ENCODE measurements at regions not wholly inside any gene's neighbourhood (a gene's known extent, or its start where the extent isn't known, plus 50 kb on each side); places are given as distances from the start of the nearest gene placed in this dataset.
"Not testable (repeated sequence)": the region's sequence is repeated elsewhere in the genome, so short reads cannot be mapped to it uniquely, and the experiment has no call there.

DNA sequence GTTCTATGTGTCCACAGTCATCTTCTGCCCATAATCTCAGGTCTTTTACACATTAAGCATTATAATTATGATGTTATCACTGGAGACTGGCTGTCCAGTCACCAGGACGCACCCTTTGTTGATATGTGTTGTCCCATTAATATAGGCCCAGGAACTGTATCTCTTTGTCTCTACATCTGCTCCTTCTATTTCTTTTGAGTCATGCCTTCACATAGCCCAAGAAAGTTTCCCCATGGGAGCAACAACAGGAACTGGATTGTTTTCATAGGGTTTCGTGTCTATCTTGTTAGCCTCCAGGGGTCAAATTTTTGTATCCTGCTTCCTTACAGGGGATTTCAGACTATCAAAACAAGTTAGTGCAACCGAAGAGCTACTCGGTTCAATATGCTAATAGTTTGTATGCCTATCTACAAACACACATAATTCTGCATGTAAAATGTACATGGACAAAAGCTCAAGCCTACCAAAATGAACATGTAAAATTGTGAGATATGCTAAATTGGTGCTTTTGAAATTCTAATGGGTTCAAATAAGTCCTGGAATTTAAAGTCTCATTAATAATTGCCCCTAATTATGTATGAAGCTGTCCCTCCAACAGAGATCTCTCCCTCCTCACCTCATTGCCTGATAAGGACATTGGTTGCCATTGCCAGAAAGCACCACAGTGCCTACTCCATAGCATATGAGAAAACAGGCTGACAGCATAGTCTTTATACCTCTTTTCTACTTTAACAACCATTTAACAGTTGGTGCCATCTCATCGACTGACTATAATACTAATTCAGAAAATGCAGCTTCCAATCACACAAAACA is 99.8 kb upstream of the DIO2 start:
- DNase-seq (ENCODE audit: low read depth), result peak; percentile 76
- no peak overlapping the region for H3K4me3 ChIP-seq (ENCODE audit: low read depth, low read length)
- TF ChIP-seq, protein P1, sequence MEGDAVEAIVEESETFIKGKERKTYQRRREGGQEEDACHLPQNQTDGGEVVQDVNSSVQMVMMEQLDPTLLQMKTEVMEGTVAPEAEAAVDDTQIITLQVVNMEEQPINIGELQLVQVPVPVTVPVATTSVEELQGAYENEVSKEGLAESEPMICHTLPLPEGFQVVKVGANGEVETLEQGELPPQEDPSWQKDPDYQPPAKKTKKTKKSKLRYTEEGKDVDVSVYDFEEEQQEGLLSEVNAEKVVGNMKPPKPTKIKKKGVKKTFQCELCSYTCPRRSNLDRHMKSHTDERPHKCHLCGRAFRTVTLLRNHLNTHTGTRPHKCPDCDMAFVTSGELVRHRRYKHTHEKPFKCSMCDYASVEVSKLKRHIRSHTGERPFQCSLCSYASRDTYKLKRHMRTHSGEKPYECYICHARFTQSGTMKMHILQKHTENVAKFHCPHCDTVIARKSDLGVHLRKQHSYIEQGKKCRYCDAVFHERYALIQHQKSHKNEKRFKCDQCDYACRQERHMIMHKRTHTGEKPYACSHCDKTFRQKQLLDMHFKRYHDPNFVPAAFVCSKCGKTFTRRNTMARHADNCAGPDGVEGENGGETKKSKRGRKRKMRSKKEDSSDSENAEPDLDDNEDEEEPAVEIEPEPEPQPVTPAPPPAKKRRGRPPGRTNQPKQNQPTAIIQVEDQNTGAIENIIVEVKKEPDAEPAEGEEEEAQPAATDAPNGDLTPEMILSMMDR (conservative IDR thresholded peaks at IDR 0.05; ENCODE audit: low read depth, low read length), result no peak

DNA sequence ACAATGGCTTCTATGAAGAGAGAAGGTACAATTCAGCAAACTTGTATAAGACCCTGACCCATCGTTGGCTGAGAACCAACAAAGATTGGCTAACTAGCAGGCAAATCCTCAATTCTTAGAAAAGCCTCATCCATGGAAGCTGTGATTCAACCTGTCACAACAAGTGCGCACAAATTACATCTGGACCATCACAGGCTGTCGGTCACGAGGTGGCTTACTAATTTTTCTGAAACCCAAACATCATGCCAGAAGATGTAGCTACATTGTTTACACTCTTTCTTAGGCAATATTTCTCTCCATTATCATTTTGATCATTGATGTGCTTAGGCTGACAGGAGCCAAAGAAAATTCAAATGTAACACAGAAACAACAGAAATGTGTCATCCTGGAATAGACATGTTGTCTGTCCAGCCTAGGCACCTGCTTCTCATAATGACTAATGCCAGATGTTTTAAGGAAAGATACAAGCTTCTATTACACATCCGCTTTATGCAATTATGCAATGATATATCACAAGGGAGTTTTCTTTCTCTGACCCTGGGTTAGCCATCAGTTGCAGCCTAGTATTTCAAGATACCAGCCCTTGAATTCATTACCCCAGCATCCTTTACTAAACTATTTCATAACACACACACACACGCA is 92.9 kb upstream of the DIO2 start:
- TF ChIP-seq, protein P1 (conservative IDR thresholded peaks at IDR 0.05; ENCODE audit: low read depth, low read length), result no peak
- peak; percentile 68 for DNase-seq (ENCODE audit: low read depth)
- no peak overlapping the region for H3K4me3 ChIP-seq (ENCODE audit: low read depth, low read length)

DNA sequence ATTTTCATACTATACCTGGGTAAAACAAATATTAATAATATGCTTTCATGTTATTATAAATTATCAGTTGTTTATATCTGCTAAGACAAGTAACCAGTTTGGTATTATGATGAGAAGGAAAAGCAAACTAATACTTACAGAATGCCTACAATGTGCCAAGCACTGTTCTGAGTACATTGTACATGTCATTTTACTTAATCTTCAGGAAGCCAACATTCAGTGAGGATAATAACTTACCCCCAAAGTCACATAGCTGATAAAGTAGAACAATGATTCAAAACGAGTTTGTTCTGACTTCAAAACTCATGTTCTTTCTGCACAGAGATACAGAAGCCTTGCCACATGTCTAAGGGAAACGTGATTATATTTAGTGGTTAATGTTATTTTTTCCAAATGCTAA is 89.0 kb upstream of the DIO2 start:
- H3K4me3 ChIP-seq (ENCODE audit: low read depth, low read length), result no peak overlapping the region
- DNase-seq (ENCODE audit: low read depth), result no peak
- TF ChIP-seq, protein P1 (conservative IDR thresholded peaks at IDR 0.05; ENCODE audit: low read depth, low read length), result no peak

DNA sequence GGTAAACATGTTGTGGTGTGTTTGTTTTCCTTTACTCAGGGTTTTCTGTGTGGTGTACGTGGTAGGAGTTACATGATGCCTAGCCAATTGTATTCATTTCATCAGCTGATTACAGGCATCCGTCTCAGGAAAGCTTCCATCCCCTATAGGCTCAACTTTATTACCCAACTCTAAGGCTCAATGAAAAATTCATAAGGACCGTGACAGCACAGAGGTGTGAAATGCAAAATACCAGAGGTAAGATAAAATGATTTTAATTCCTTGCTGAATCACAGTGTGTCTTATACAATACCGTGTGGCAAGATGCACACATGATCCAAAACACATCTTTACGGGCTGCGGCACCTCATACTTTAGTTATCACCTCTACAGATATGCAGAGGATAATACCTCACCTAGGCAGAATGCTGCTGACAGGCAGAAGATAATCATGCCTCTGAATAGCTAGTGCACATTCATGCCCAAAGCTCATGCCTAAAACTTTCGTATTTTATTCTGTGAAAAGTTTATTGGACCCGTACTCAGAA is 87.2 kb upstream of the DIO2 start:
- H3K4me3 ChIP-seq (ENCODE audit: low read depth, low read length), result no peak overlapping the region
- no peak for DNase-seq (ENCODE audit: low read depth)
- TF ChIP-seq, protein P1 (conservative IDR thresholded peaks at IDR 0.05; ENCODE audit: low read depth, low read length), result no peak

DNA sequence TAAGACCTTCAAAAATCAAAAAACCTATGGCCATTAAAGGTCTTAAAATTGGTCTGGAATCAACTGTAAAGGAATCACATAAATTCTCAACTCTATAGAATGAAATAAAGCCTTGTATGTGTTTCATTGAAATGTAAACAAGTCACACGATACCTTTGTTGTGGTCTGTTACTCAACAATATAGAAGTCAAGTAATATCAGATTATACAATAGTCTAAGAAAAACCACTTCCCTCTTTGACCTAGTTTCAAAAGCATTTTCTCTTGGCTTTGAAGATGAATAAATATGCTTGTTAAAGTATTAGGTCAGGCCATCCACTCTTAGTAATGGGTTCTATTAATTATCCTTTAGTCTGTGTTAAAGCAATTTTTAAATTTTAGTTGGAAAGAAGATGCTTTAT is 79.8 kb upstream of the DIO2 start:
- TF ChIP-seq, protein P1 (conservative IDR thresholded peaks at IDR 0.05; ENCODE audit: low read depth, low read length), result no peak
- H3K4me3 ChIP-seq (ENCODE audit: low read depth, low read length), result no peak overlapping the region
- no peak for DNase-seq (ENCODE audit: low read depth)

DNA sequence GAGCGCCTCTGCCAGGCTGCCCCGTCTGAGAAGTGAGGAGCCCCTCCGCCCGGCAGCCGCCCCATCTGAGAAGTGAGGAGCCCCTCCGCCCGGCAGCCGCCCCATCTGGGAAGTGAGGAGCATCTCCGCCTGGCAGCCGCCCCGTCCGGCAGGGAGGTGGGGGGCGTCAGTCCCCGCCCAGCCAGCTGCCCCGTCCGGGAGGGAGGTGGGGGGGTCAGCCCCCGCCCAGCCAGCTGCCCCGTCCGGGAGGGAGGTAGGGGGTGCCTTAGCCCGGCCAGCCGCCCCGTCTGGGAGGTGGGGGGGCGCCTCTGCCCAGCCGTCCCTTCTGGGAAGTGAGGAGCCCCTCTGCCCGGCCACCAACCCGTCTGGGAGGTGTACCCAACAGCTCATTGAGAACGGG is 75.4 kb upstream of the DIO2 start:
- not testable (repeated sequence) for DNase-seq (ENCODE audit: low read depth); H3K4me3 ChIP-seq (ENCODE audit: low read depth, low read length)

DNA sequence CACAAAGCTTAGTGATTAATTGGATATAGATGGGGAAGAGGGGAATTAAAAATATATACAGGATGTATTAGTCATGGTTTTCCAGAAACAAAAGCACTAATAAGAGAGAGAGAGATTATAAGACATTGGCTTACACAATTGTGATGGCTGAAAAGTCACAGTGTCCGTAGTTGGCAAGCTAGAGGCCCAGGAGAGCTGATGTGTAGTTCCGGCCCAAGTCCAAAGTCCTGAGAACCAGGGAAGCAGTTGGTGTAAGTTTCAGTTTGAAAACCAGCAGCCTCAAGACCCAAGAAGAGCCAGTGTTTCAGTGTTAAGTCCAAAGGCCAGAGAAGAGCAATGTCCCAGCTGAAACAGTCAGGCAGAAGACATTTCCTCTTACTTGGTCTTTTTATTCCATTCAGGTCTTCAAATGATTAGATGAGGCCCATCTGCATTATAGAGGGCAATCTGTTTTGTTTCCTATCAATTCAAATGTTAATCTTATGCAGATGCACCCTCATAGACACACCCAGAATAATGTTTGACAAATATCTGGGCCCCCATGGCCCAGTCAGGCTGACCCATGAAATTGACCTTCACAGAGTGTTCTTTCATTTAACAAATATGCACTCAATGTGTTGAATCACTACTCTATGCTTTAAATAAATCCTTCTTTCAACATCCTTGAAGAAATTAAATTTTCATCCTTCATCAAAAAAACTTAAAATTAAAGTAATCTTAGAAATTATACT is 67.2 kb upstream of the DIO2 start:
- TF ChIP-seq, protein P1 (conservative IDR thresholded peaks at IDR 0.05; ENCODE audit: low read depth, low read length), result no peak

More for the DNA sequence above, 67.2 kb upstream of the DIO2 start:
- H3K4me3 ChIP-seq (ENCODE audit: low read depth, low read length), result no peak overlapping the region
- peak; percentile 21 for DNase-seq (ENCODE audit: low read depth)
